ENCODE measurements at regions not wholly inside any gene's neighbourhood (a gene's known extent, or its start where the extent isn't known, plus 50 kb on each side); places are given as distances from the start of the nearest gene placed in this dataset.

- Histone ChIP-seq H3K9me3 (ENCODE audit: control insufficient read depth, insufficient read depth, low read length) (no peaks in the 10 kb centered on the region), H3K27ac (ENCODE audit: low read depth, low read length) (no peak overlapping the region), H3K27me3 (ENCODE audit: control insufficient read depth, insufficient read depth, low read length) (no peaks in the 10 kb centered on the region), H3K4me3 (ENCODE audit: low read depth, low read length) (no peak overlapping the region)
- POLR2A ChIA-PET = no interaction called here
- no peak for TF ChIP-seq CTCF (IDR thresholded peaks at IDR 0.05; ENCODE audit: low read depth, low read length)
- CTCF ChIA-PET = no interaction called here
- no peak for DNase-seq (ENCODE audit: low read depth, low spot score)
Observed at GRCh38 chr4:173866322-173867026, 336.4 kb upstream of the HAND2 start.

- H3K27ac ChIP-seq (ENCODE audit: low read depth, low read length) = no peak overlapping the region
- no peak overlapping the region for H3K4me3 ChIP-seq (ENCODE audit: low read depth, low read length)
- no peak for DNase-seq (ENCODE audit: low read depth, low spot score)
- H3K9me3 ChIP-seq (ENCODE audit: control insufficient read depth, insufficient read depth, low read length) = no peaks in the 10 kb centered on the region
- no peak for TF ChIP-seq CTCF (IDR thresholded peaks at IDR 0.05; ENCODE audit: low read depth, low read length)
- POLR2A ChIA-PET = no interaction called here
- no peaks in the 10 kb centered on the region for H3K27me3 ChIP-seq (ENCODE audit: control insufficient read depth, insufficient read depth, low read length)
- CTCF ChIA-PET = no interaction called here
Observed at GRCh38 chr4:173862754-173863153, 332.7 kb upstream of the HAND2 start.

- ChIA-PET CTCF (no interaction called here), POLR2A (no interaction called here)
- H3K27ac ChIP-seq (ENCODE audit: low read depth, low read length) = no peak overlapping the region
- H3K4me3 ChIP-seq (ENCODE audit: low read depth, low read length) = no peak overlapping the region
- DNase-seq (ENCODE audit: low read depth, low spot score) = no peak
- no peak for TF ChIP-seq CTCF (IDR thresholded peaks at IDR 0.05; ENCODE audit: low read depth, low read length)
- no peaks in the 10 kb centered on the region for H3K27me3 ChIP-seq (ENCODE audit: control insufficient read depth, insufficient read depth, low read length)
- H3K9me3 ChIP-seq (ENCODE audit: control insufficient read depth, insufficient read depth, low read length) = no peaks in the 10 kb centered on the region
Observed at GRCh38 chr4:173860094-173860493, 330.1 kb upstream of the HAND2 start.

- no peak for DNase-seq (ENCODE audit: low read depth, low spot score)
- Histone ChIP-seq H3K27me3 (ENCODE audit: control insufficient read depth, insufficient read depth, low read length) (no peaks in the 10 kb centered on the region), H3K9me3 (ENCODE audit: control insufficient read depth, insufficient read depth, low read length) (no peaks in the 10 kb centered on the region), H3K27ac (ENCODE audit: low read depth, low read length) (no peak overlapping the region), H3K4me3 (ENCODE audit: low read depth, low read length) (no peak overlapping the region)
- ChIA-PET POLR2A (no interaction called here), CTCF (no interaction called here)
- no peak for TF ChIP-seq CTCF (IDR thresholded peaks at IDR 0.05; ENCODE audit: low read depth, low read length)
Observed at GRCh38 chr4:173859091-173859713, 329.2 kb upstream of the HAND2 start.

- CTCF ChIA-PET = no interaction called here
- Histone ChIP-seq H3K27me3 (ENCODE audit: control insufficient read depth, insufficient read depth, low read length) (no peaks in the 10 kb centered on the region), H3K9me3 (ENCODE audit: control insufficient read depth, insufficient read depth, low read length) (no peaks in the 10 kb centered on the region), H3K27ac (ENCODE audit: low read depth, low read length) (no peak overlapping the region), H3K4me3 (ENCODE audit: low read depth, low read length) (no peak overlapping the region)
- DNase-seq (ENCODE audit: low read depth, low spot score) = no peak
- POLR2A ChIA-PET = no interaction called here
- no peak for TF ChIP-seq CTCF (IDR thresholded peaks at IDR 0.05; ENCODE audit: low read depth, low read length)
Observed at GRCh38 chr4:173858471-173858870, 328.4 kb upstream of the HAND2 start.

All from AG04450 (cell line).